SK-N-SH (cell line): ENCODE measurements at regions not wholly inside any gene's neighbourhood (a gene's known extent, or its start where the extent isn't known, plus 50 kb on each side); places are given as distances from the start of the nearest gene placed in this dataset.

Experiments used
- CTCF ChIA-PET: fragments of 300-600, 350-600 bp; formaldehyde crosslinking; extraction: SDS; loops from one replicate; lab custom pipeline; 2021; lab: Yijun Ruan, JAX
- POLR2A ChIA-PET: fragments of 350-600 bp; sonication (Branson Sonifier 250); formaldehyde crosslinking; extraction: SDS; loops from one replicate; lab custom pipeline; 2020; ENCODE audit warnings: antibody characterized with exemption, inconsistent platforms; lab: Yijun Ruan, JAX
- DNase-seq: peaks from one replicate; pipeline ENCODE4 v3.0.0; 2012
- H2AFZ ChIP-seq: fragments of 200-600 bp; sonication (generic); 2 replicates; pipeline ENCODE4 v1.8.1; 2016; ENCODE audit warnings: antibody characterized with exemption, mild to moderate bottlenecking, low read depth
- H3F3A ChIP-seq: fragments of 200-600 bp; sonication (generic); replicated peaks from 2 replicates; pipeline ENCODE3; 2016; ENCODE audit warnings: antibody characterized with exemption, mild to moderate bottlenecking; ENCODE audit not compliant: insufficient read depth
- H3K27ac ChIP-seq, 2 experiments: fragments of 200-500 bp in 1 of 2; fragments of 200-600 bp in 1 of 2; sonication (Bioruptor generic) in 1 of 2; sonication (generic), shearing (Covaris generic) in 1 of 2; 2 replicates each; pipeline versions ENCODE4 v1.5.1 to v1.6.1; 2014 to 2016; ENCODE audit warnings: low read depth in 2 of 2, inconsistent platforms in 1 of 2, low read length in 1 of 2, mild to moderate bottlenecking in 1 of 2, mixed read lengths in 1 of 2
- H3K27me3 ChIP-seq: fragments of 200-600 bp; sonication (generic), shearing (Covaris generic); 2 replicates; pipeline ENCODE4 v1.6.1; 2016; ENCODE audit warnings: mixed run types; ENCODE audit not compliant: insufficient read depth
- H3K36me3 ChIP-seq, 2 experiments: fragments of 200-500 bp in 1 of 2; fragments of 200-600 bp in 1 of 2; sonication (Bioruptor generic) in 1 of 2; sonication (generic) in 1 of 2; replicated peaks in 1 of 2; 2 replicates each; pipeline versions ENCODE3 to v1.5.1; 2014 to 2016; ENCODE audit warnings: low read length in 1 of 2, mild to moderate bottlenecking in 1 of 2; ENCODE audit not compliant: insufficient read depth in 2 of 2, control insufficient read depth in 1 of 2
- H3K4me1 ChIP-seq, 2 experiments: fragments of 200-500 bp in 1 of 2; fragments of 200-600 bp in 1 of 2; sonication (Bioruptor generic) in 1 of 2; sonication (generic), shearing (Covaris generic) in 1 of 2; 2 replicates each; pipeline versions ENCODE4 v1.5.1 to v1.6.1; 2014 to 2016; ENCODE audit warnings: low read depth in 1 of 2, low read length in 1 of 2, mixed run types in 1 of 2; ENCODE audit not compliant: insufficient read depth in 2 of 2, control insufficient read depth in 1 of 2
- H3K4me2 ChIP-seq: fragments of 200-600 bp; sonication (generic), shearing (Covaris generic); 2 replicates; pipeline ENCODE4 v1.6.1; 2017; ENCODE audit warnings: mixed run types
- H3K4me3 ChIP-seq, 2 experiments: fragments of 200-500 bp in 1 of 2; fragments of 200-600 bp in 1 of 2; sonication (Bioruptor generic) in 1 of 2; sonication (generic), shearing (Covaris generic) in 1 of 2; 2 replicates each; pipeline versions ENCODE4 v1.5.1 to v1.8.1; 2014 to 2016; ENCODE audit warnings: low read depth in 2 of 2, inconsistent platforms in 1 of 2, low read length in 1 of 2, mild to moderate bottlenecking in 1 of 2, mixed read lengths in 1 of 2, moderate library complexity in 1 of 2
- H3K79me2 ChIP-seq: fragments of 200-600 bp; sonication (generic); 2 replicates; pipeline ENCODE4 v1.8.1; 2017; ENCODE audit warnings: mild to moderate bottlenecking; ENCODE audit not compliant: insufficient read depth
- H3K9ac ChIP-seq: fragments of 200-600 bp; sonication (generic); 2 replicates; pipeline ENCODE4 v1.6.1; 2017; ENCODE audit warnings: mixed run types
- H3K9me2 ChIP-seq: fragments of 200-600 bp; sonication (generic); 2 replicates; pipeline ENCODE4 v1.6.1; 2017; ENCODE audit warnings: mixed run types
- H3K9me3 ChIP-seq: fragments of 200-600 bp; sonication (generic); 2 replicates; pipeline ENCODE4 v1.6.1; 2017; ENCODE audit warnings: mixed run types, mild to moderate bottlenecking, moderate library complexity
- H4K20me1 ChIP-seq: fragments of 200-600 bp; sonication (generic); 2 replicates; pipeline ENCODE4 v1.6.1; 2017; ENCODE audit warnings: mild to moderate bottlenecking, mixed run types; ENCODE audit not compliant: insufficient read depth
- FOSL2 ChIP-seq: IDR thresholded peaks from 2 replicates; pipeline ENCODE4 v1.4.0; 2012; ENCODE audit warnings: low read depth, mild to moderate bottlenecking, moderate library complexity, borderline replicate concordance
- FOXJ3 ChIP-seq: sonication (generic); formaldehyde crosslinking; IDR thresholded peaks from 2 replicates; pipeline ENCODE4 v1.5.1; 2020; ENCODE audit warnings: mild to moderate bottlenecking, missing genetic modification reagents
- GABPA ChIP-seq: IDR thresholded peaks from 2 replicates; pipeline ENCODE4 v1.4.0; 2012; ENCODE audit warnings: low read depth, mild to moderate bottlenecking
- GATA2 ChIP-seq: sonication (generic); formaldehyde crosslinking; IDR thresholded peaks from 2 replicates; pipeline ENCODE4 v1.5.0; 2020; ENCODE audit warnings: mild to moderate bottlenecking, missing genetic modification reagents
- MXI1 ChIP-seq: IDR thresholded peaks from 2 replicates; pipeline ENCODE4 v1.6.1; 2012; ENCODE audit warnings: mild to moderate bottlenecking, low read depth, low read length, improper control_type of control experiment
- NRF1 ChIP-seq: IDR thresholded peaks from 2 replicates; pipeline ENCODE4 v1.6.1; 2012; ENCODE audit warnings: low read depth, mild to moderate bottlenecking, low read length
- PBX3 ChIP-seq: IDR thresholded peaks from 2 replicates; pipeline ENCODE4; 2012
- POLR2AphosphoS5 ChIP-seq: IDR thresholded peaks from 2 replicates; pipeline ENCODE4 v1.6.1; 2012; ENCODE audit warnings: low read depth, low read length
- RAD21 ChIP-seq: IDR thresholded peaks from 2 replicates; pipeline ENCODE4 v1.6.1; 2012; ENCODE audit warnings: mild to moderate bottlenecking, low read length
- RCOR1 ChIP-seq: fragments of 150-350 bp; IDR thresholded peaks from 2 replicates; pipeline ENCODE4 v1.6.1; 2017; ENCODE audit warnings: antibody characterized with exemption, low read length
- REST ChIP-seq: IDR thresholded peaks from 2 replicates; pipeline ENCODE4 v1.6.1; 2012; ENCODE audit warnings: mild to moderate bottlenecking, low read depth, low read length, moderate library complexity
- RFX5 ChIP-seq: IDR thresholded peaks from 2 replicates; pipeline ENCODE4 v1.6.1; 2012; ENCODE audit warnings: mild to moderate bottlenecking, improper control_type of control experiment, low read length
- RXRA ChIP-seq: IDR thresholded peaks from 2 replicates; pipeline ENCODE4 v1.4.0; 2012; ENCODE audit warnings: low read depth, mild to moderate bottlenecking, borderline replicate concordance
- TEAD4 ChIP-seq: IDR thresholded peaks from 2 replicates; pipeline ENCODE4 v1.4.0; 2012; ENCODE audit warnings: mild to moderate bottlenecking, borderline replicate concordance; ENCODE audit not compliant: insufficient read depth
- ZBTB33 ChIP-seq: IDR thresholded peaks from 2 replicates; pipeline ENCODE4 v1.4.0; 2012; ENCODE audit warnings: low read depth, borderline replicate concordance
- WGBS: methylation state at CpG from one replicate; pipeline ENCODE4 v1.1.6; 2017; ENCODE audit warnings: low lambda C conversion rate; 5-methylcytosine and 5-hydroxymethylcytosine counted together
- TF ChIP-seq, protein P1 (sequence below): fragments of 150-350 bp; IDR thresholded peaks from 2 replicates; pipeline ENCODE4 v1.6.1; 2016; ENCODE audit warnings: mild to moderate bottlenecking, low read depth, low read length

- Histone ChIP-seq H2AFZ (no peak overlapping the region), H3K27me3 (no peaks in the 10 kb centered on the region), H3K4me2 (no peak overlapping the region), H3K9me3 (no peaks in the 10 kb centered on the region), H3K36me3 (no peaks in the 10 kb centered on the region), H3K4me1 (no peaks in the 10 kb centered on the region), H3K4me3 (no peak overlapping the region), H3K9me2 (no peaks in the 10 kb centered on the region), H4K20me1 (no peaks in the 10 kb centered on the region), H3K9ac (no peak overlapping the region), H3K27ac (no peak overlapping the region), H3F3A (no peaks in the 10 kb centered on the region), H3K79me2 (no peaks in the 10 kb centered on the region)
- CTCF ChIA-PET = interaction anchor here (0.6 kb wide), 1 partner anchor 42 kb away, joined by 4 read pairs; no protein-coding TSS in a partner anchor
- WGBS = 10% methylated on average over 1 of the region's 1 CpG
- DNase-seq = no peak
- POLR2A ChIA-PET = no interaction called here
- TF ChIP-seq FOXJ3 (no peak), GATA2 (no peak), RXRA (no peak), ZBTB33 (no peak), NRF1 (no peak), MXI1 (no peak), PBX3 (no peak), REST (no peak), RFX5 (no peak), TEAD4 (no peak), FOSL2 (no peak), RAD21 (no peak), RCOR1 (no peak), GABPA (no peak), POLR2AphosphoS5 (no peak)
- TF ChIP-seq, protein P1, sequence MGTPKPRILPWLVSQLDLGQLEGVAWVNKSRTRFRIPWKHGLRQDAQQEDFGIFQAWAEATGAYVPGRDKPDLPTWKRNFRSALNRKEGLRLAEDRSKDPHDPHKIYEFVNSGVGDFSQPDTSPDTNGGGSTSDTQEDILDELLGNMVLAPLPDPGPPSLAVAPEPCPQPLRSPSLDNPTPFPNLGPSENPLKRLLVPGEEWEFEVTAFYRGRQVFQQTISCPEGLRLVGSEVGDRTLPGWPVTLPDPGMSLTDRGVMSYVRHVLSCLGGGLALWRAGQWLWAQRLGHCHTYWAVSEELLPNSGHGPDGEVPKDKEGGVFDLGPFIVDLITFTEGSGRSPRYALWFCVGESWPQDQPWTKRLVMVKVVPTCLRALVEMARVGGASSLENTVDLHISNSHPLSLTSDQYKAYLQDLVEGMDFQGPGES = no peak
Measured at GRCh38 chr1:73516451-73516850, 681.5 kb downstream of the LRRIQ3 start.
